ENCODE measurements at regions not wholly inside any gene's neighbourhood (a gene's known extent, or its start where the extent isn't known, plus 50 kb on each side); places are given as distances from the start of the nearest gene placed in this dataset.

DNA sequence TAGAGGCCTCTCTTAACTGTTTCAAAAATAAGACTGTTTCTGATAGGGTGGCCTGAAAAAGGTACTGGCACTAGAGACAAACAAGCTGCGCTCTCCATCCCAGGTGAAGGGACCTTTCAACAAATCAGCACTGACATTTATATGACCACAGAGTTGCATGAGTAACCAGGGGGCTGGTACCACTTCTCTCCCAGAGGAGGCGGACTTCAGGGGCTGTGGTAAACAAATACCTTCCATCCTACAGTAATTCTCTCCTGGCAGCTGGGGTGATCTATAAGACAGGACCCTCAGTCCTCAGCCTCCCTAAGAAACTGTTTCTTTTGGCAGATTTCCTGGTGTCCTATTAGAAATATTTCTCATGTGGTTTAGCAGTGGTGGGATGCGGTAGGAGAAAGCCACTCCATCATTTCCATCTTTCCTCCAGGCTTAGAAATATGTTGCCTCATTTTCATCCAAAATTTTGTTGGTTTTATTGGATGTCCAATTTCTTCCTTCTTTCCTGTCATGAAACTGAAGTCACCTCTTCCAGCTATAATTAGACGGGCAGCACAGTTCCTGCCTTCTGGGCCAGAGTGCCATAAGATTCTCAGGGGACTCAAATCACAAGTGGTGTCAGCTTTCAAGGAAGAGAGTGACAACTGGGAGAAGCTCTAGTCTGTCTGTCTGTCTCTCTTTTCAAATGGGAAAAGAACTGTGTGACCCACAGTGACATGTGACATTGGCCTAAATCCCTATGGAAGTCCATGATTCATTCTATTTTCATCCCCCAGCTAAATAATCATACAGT is 96.4 kb downstream of the CYRIA start:
- TF ChIP-seq, protein P1, sequence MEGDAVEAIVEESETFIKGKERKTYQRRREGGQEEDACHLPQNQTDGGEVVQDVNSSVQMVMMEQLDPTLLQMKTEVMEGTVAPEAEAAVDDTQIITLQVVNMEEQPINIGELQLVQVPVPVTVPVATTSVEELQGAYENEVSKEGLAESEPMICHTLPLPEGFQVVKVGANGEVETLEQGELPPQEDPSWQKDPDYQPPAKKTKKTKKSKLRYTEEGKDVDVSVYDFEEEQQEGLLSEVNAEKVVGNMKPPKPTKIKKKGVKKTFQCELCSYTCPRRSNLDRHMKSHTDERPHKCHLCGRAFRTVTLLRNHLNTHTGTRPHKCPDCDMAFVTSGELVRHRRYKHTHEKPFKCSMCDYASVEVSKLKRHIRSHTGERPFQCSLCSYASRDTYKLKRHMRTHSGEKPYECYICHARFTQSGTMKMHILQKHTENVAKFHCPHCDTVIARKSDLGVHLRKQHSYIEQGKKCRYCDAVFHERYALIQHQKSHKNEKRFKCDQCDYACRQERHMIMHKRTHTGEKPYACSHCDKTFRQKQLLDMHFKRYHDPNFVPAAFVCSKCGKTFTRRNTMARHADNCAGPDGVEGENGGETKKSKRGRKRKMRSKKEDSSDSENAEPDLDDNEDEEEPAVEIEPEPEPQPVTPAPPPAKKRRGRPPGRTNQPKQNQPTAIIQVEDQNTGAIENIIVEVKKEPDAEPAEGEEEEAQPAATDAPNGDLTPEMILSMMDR (tag by site-specific recombination; IDR thresholded peaks at IDR 0.05): no peak
- TF ChIP-seq ZNF121 (tag by site-specific recombination; IDR thresholded peaks at IDR 0.05) (no peak), RBAK (tag by site-specific recombination; IDR thresholded peaks at IDR 0.05) (no peak), TRIM28 (IDR thresholded peaks at IDR 0.05; ENCODE audit: borderline replicate concordance, low read length) (no peak), ZNF112 (tag by site-specific recombination; IDR thresholded peaks at IDR 0.05) (no peak), ZNF211 (tag by site-specific recombination; IDR thresholded peaks at IDR 0.05; ENCODE audit: low read depth) (no peak), ZNF473 (tag by site-specific recombination; IDR thresholded peaks at IDR 0.05) (no peak), ZNF76 (tag by site-specific recombination; IDR thresholded peaks at IDR 0.05; ENCODE audit: borderline replicate concordance, low read depth) (no peak), ZNF747 (tag by site-specific recombination; IDR thresholded peaks at IDR 0.05) (no peak)
- TF ChIP-seq, protein P2, sequence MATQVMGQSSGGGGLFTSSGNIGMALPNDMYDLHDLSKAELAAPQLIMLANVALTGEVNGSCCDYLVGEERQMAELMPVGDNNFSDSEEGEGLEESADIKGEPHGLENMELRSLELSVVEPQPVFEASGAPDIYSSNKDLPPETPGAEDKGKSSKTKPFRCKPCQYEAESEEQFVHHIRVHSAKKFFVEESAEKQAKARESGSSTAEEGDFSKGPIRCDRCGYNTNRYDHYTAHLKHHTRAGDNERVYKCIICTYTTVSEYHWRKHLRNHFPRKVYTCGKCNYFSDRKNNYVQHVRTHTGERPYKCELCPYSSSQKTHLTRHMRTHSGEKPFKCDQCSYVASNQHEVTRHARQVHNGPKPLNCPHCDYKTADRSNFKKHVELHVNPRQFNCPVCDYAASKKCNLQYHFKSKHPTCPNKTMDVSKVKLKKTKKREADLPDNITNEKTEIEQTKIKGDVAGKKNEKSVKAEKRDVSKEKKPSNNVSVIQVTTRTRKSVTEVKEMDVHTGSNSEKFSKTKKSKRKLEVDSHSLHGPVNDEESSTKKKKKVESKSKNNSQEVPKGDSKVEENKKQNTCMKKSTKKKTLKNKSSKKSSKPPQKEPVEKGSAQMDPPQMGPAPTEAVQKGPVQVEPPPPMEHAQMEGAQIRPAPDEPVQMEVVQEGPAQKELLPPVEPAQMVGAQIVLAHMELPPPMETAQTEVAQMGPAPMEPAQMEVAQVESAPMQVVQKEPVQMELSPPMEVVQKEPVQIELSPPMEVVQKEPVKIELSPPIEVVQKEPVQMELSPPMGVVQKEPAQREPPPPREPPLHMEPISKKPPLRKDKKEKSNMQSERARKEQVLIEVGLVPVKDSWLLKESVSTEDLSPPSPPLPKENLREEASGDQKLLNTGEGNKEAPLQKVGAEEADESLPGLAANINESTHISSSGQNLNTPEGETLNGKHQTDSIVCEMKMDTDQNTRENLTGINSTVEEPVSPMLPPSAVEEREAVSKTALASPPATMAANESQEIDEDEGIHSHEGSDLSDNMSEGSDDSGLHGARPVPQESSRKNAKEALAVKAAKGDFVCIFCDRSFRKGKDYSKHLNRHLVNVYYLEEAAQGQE (tag by site-specific recombination; IDR thresholded peaks at IDR 0.05): no peak
- TF ChIP-seq, protein P3, sequence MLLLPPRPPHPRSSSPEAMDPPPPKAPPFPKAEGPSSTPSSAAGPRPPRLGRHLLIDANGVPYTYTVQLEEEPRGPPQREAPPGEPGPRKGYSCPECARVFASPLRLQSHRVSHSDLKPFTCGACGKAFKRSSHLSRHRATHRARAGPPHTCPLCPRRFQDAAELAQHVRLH (tag by site-specific recombination; IDR thresholded peaks at IDR 0.05): no peak
- TF ChIP-seq, protein P4, sequence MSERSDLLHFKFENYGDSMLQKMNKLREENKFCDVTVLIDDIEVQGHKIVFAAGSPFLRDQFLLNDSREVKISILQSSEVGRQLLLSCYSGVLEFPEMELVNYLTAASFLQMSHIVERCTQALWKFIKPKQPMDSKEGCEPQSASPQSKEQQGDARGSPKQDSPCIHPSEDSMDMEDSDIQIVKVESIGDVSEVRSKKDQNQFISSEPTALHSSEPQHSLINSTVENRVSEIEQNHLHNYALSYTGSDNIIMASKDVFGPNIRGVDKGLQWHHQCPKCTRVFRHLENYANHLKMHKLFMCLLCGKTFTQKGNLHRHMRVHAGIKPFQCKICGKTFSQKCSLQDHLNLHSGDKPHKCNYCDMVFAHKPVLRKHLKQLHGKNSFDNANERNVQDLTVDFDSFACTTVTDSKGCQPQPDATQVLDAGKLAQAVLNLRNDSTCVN (tag by site-specific recombination; optimal IDR thresholded peaks at IDR 0.05): no peak
- TF ChIP-seq, protein P5, sequence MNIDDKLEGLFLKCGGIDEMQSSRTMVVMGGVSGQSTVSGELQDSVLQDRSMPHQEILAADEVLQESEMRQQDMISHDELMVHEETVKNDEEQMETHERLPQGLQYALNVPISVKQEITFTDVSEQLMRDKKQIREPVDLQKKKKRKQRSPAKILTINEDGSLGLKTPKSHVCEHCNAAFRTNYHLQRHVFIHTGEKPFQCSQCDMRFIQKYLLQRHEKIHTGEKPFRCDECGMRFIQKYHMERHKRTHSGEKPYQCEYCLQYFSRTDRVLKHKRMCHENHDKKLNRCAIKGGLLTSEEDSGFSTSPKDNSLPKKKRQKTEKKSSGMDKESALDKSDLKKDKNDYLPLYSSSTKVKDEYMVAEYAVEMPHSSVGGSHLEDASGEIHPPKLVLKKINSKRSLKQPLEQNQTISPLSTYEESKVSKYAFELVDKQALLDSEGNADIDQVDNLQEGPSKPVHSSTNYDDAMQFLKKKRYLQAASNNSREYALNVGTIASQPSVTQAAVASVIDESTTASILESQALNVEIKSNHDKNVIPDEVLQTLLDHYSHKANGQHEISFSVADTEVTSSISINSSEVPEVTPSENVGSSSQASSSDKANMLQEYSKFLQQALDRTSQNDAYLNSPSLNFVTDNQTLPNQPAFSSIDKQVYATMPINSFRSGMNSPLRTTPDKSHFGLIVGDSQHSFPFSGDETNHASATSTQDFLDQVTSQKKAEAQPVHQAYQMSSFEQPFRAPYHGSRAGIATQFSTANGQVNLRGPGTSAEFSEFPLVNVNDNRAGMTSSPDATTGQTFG (tag by site-specific recombination; IDR thresholded peaks at IDR 0.05; ENCODE audit: borderline replicate concordance): no peak
- TF ChIP-seq, protein P6, sequence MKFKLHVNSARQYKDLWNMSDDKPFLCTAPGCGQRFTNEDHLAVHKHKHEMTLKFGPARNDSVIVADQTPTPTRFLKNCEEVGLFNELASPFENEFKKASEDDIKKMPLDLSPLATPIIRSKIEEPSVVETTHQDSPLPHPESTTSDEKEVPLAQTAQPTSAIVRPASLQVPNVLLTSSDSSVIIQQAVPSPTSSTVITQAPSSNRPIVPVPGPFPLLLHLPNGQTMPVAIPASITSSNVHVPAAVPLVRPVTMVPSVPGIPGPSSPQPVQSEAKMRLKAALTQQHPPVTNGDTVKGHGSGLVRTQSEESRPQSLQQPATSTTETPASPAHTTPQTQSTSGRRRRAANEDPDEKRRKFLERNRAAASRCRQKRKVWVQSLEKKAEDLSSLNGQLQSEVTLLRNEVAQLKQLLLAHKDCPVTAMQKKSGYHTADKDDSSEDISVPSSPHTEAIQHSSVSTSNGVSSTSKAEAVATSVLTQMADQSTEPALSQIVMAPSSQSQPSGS (tag by site-specific recombination; IDR thresholded peaks at IDR 0.05; ENCODE audit: low read depth): no peak
